ENCODE measurements at regions not wholly inside any gene's neighbourhood (a gene's known extent, or its start where the extent isn't known, plus 50 kb on each side); places are given as distances from the start of the nearest gene placed in this dataset.

DNA sequence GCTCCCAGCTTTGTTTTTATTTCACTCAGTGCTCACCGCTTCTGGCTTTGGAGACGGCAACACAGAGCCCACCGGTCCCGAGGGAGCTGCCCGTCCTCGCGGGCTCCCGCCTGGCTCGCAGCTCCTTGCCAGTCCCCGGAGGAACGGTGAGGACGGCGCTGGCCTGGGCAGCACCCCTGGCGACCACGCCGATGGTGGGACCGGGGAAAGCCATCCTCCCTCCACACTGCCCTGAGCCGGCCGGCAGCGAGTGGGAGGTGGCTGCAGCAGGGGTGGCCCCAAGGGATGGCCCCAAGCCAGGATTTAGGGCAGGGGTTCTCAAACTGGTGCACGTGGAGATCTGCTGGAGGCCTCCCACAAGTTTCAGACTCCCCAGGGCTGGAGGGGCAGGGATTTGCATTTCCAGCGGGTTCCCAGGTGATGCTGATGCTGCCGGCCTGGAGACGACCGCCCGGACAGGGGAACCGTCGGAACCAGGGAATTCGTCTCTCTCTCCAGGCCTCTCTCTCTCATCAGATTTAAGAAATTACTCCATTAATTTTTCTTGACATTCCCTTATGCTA, 293.2 kb upstream of the IRX4 start:
- H3K4me3 ChIP-seq (ENCODE audit: low read depth in 1 of 2, low read length in 2 of 2), result no peak overlapping the region
- H3K79me2 ChIP-seq (ENCODE audit: insufficient read depth, low read length), result no peaks in the 10 kb centered on the region
- no peaks in the 10 kb centered on the region for H4K20me1 ChIP-seq (ENCODE audit: insufficient read depth, low read length)
- H2AFZ ChIP-seq (ENCODE audit: low read depth, low read length), result no peak overlapping the region
- no peak overlapping the region for H3K27ac ChIP-seq (ENCODE audit: low read length)
- H3K9me3 ChIP-seq (ENCODE audit: insufficient read depth, low read length, severe bottlenecking), result no peaks in the 10 kb centered on the region
- TF ChIP-seq, protein P1, sequence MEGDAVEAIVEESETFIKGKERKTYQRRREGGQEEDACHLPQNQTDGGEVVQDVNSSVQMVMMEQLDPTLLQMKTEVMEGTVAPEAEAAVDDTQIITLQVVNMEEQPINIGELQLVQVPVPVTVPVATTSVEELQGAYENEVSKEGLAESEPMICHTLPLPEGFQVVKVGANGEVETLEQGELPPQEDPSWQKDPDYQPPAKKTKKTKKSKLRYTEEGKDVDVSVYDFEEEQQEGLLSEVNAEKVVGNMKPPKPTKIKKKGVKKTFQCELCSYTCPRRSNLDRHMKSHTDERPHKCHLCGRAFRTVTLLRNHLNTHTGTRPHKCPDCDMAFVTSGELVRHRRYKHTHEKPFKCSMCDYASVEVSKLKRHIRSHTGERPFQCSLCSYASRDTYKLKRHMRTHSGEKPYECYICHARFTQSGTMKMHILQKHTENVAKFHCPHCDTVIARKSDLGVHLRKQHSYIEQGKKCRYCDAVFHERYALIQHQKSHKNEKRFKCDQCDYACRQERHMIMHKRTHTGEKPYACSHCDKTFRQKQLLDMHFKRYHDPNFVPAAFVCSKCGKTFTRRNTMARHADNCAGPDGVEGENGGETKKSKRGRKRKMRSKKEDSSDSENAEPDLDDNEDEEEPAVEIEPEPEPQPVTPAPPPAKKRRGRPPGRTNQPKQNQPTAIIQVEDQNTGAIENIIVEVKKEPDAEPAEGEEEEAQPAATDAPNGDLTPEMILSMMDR (IDR thresholded peaks at IDR 0.05; ENCODE audit: borderline replicate concordance, extremely low read depth, low read length, poor library complexity, severe bottlenecking), result no peak
- TF ChIP-seq EZH2 (IDR thresholded peaks at IDR 0.05; ENCODE audit: borderline replicate concordance, low read depth, low read length, severe bottlenecking), result no peak
- ATAC-seq (ENCODE audit: insufficient read depth, low read depth), result no peak
- H3K4me1 ChIP-seq (ENCODE audit: insufficient read depth, low read length), result no peaks in the 10 kb centered on the region
- H3K36me3 ChIP-seq (ENCODE audit: insufficient read depth, low read length), result no peaks in the 10 kb centered on the region
- no peak overlapping the region for H3K4me2 ChIP-seq (ENCODE audit: insufficient read depth, low read length)
- DNase-seq, result no peak
- H3K9ac ChIP-seq (ENCODE audit: low read depth, low read length), result no peak overlapping the region
- H3K27me3 ChIP-seq (ENCODE audit: insufficient read depth, low read length, poor library complexity), result peaks cover 8% of the 10 kb centered on the region

GRCh38 chr5:2175041-2175440, 292.3 kb upstream of the IRX4 start:
- H3K4me1 ChIP-seq (ENCODE audit: insufficient read depth, low read length), result no peaks in the 10 kb centered on the region
- DNase-seq (no peak), ATAC-seq (ENCODE audit: insufficient read depth, low read depth) (no peak)
- H2AFZ ChIP-seq (ENCODE audit: low read depth, low read length), result no peak overlapping the region
- H4K20me1 ChIP-seq (ENCODE audit: insufficient read depth, low read length), result no peaks in the 10 kb centered on the region
- no peak overlapping the region for H3K27ac ChIP-seq (ENCODE audit: low read length)
- no peak overlapping the region for H3K9ac ChIP-seq (ENCODE audit: low read depth, low read length)
- H3K4me3 ChIP-seq (ENCODE audit: low read depth in 1 of 2, low read length in 2 of 2), result no peak overlapping the region
- no peak overlapping the region for H3K4me2 ChIP-seq (ENCODE audit: insufficient read depth, low read length)
- H3K79me2 ChIP-seq (ENCODE audit: insufficient read depth, low read length), result no peaks in the 10 kb centered on the region
- no peak for TF ChIP-seq EZH2 (IDR thresholded peaks at IDR 0.05; ENCODE audit: borderline replicate concordance, low read depth, low read length, severe bottlenecking)
- TF ChIP-seq, protein P1 (IDR thresholded peaks at IDR 0.05; ENCODE audit: borderline replicate concordance, extremely low read depth, low read length, poor library complexity, severe bottlenecking), result no peak
- no peaks in the 10 kb centered on the region for H3K36me3 ChIP-seq (ENCODE audit: insufficient read depth, low read length)
- peaks cover 8% of the 10 kb centered on the region for H3K27me3 ChIP-seq (ENCODE audit: insufficient read depth, low read length, poor library complexity)
- no peaks in the 10 kb centered on the region for H3K9me3 ChIP-seq (ENCODE audit: insufficient read depth, low read length, severe bottlenecking)

- TF ChIP-seq EZH2 (IDR thresholded peaks at IDR 0.05; ENCODE audit: borderline replicate concordance, low read depth, low read length, severe bottlenecking), result no peak
- TF ChIP-seq, protein P1 (IDR thresholded peaks at IDR 0.05; ENCODE audit: borderline replicate concordance, extremely low read depth, low read length, poor library complexity, severe bottlenecking), result no peak
- Histone ChIP-seq H3K36me3 (ENCODE audit: insufficient read depth, low read length) (no peaks in the 10 kb centered on the region), H3K9ac (ENCODE audit: low read depth, low read length) (no peak overlapping the region), H3K4me1 (ENCODE audit: insufficient read depth, low read length) (no peaks in the 10 kb centered on the region), H2AFZ (ENCODE audit: low read depth, low read length) (no peak overlapping the region), H3K79me2 (ENCODE audit: insufficient read depth, low read length) (no peaks in the 10 kb centered on the region), H4K20me1 (ENCODE audit: insufficient read depth, low read length) (no peaks in the 10 kb centered on the region), H3K27ac (ENCODE audit: low read length) (no peak overlapping the region), H3K9me3 (ENCODE audit: insufficient read depth, low read length, severe bottlenecking) (no peaks in the 10 kb centered on the region), H3K4me2 (ENCODE audit: insufficient read depth, low read length) (no peak overlapping the region), H3K4me3 (ENCODE audit: low read depth in 1 of 2, low read length in 2 of 2) (no peak overlapping the region), H3K27me3 (ENCODE audit: insufficient read depth, low read length, poor library complexity) (peaks cover 8% of the 10 kb centered on the region)
- ATAC-seq (ENCODE audit: insufficient read depth, low read depth), result no peak
- DNase-seq, result no peak
Measured at GRCh38 chr5:2174538-2174937, 291.8 kb upstream of the IRX4 start.

Data from DND-41 (cell line).